HFF-Myc (cell line): ENCODE measurements at regions not wholly inside any gene's neighbourhood (a gene's known extent, or its start where the extent isn't known, plus 50 kb on each side); places are given as distances from the start of the nearest gene placed in this dataset.

ENCODE experiments used
- DNase-seq: peaks from one replicate; pipeline ENCODE4 v3.0.0-alpha.2; 2011; ENCODE audit warnings: low read depth; ENCODE audit errors: extremely low read depth
- H3K4me3 ChIP-seq: replicated peaks from 2 replicates; pipeline ENCODE4 v1.5.1; 2011; ENCODE audit warnings: low read depth, mild to moderate bottlenecking, control low read depth, low read length
- TF ChIP-seq, protein P1 (sequence below): IDR thresholded peaks from 2 replicates; pipeline ENCODE4 v1.5.1; 2012; ENCODE audit warnings: mild to moderate bottlenecking, low read depth, low read length, control low read depth; ENCODE audit errors: missing control alignments

DNA sequence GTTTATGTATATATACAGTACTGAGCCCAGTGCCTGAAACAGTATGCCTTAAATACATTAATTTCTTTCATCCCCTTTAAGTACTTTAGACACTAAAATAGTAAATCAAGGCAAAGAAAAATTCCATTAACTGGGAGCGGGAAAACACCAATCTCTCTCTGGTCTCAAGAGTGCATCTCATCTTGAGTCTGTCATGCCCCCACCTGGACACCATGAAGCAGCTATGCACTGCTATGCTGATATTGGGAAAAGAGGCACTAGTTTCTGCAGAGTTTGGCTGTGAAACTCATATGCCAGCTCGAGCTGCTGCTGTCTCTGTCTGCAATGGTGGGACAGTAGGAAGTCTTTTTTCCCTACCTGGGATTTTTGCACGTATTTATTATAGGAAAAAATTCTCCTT, 754.4 kb upstream of the RAG2 start:
- no peak for DNase-seq
- H3K4me3 ChIP-seq, result no peak overlapping the region
- TF ChIP-seq, protein P1, sequence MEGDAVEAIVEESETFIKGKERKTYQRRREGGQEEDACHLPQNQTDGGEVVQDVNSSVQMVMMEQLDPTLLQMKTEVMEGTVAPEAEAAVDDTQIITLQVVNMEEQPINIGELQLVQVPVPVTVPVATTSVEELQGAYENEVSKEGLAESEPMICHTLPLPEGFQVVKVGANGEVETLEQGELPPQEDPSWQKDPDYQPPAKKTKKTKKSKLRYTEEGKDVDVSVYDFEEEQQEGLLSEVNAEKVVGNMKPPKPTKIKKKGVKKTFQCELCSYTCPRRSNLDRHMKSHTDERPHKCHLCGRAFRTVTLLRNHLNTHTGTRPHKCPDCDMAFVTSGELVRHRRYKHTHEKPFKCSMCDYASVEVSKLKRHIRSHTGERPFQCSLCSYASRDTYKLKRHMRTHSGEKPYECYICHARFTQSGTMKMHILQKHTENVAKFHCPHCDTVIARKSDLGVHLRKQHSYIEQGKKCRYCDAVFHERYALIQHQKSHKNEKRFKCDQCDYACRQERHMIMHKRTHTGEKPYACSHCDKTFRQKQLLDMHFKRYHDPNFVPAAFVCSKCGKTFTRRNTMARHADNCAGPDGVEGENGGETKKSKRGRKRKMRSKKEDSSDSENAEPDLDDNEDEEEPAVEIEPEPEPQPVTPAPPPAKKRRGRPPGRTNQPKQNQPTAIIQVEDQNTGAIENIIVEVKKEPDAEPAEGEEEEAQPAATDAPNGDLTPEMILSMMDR, result no peak

DNA sequence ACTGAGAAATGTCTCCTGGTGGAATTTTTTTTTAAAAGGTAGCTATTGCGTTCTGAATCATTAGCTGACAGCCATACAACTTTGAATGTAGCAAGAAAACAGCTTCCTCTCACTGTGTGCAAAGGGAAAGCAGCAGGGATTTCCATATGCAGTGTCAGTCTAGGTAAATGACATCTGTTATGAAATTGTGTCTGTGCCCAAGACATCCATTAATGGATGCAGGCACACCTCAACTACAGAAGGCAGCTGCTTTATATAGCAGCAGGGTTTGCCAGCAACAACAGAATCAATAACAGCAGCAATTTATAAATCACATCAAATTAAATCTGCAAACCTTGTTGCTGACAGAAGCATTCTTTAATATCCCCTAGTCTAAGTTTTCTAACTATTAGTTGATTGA, 745.3 kb upstream of the RAG2 start:
- DNase-seq, result no peak
- TF ChIP-seq, protein P1, result no peak
- H3K4me3 ChIP-seq, result no peak overlapping the region

DNA sequence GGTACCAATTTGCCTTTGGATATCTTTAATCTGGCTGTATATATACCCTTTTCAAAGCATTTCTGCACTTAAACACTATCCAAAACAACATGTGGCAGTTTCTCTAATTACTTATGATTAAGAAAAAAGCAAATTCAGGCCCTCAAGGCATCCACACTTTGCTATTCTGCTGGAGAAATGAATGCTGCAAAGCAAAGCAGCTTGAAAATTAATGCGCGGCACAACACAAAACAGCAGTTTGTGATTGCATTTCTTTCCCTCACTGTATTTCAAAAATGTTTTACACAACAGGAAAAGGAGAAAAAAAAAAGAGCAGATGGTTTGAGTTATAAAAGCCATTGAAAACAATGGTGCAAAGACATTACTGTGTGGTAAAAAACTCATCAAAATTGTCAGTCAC, 738.4 kb upstream of the RAG2 start:
- H3K4me3 ChIP-seq, result no peak overlapping the region
- DNase-seq, result no peak
- TF ChIP-seq, protein P1, result no peak

DNA sequence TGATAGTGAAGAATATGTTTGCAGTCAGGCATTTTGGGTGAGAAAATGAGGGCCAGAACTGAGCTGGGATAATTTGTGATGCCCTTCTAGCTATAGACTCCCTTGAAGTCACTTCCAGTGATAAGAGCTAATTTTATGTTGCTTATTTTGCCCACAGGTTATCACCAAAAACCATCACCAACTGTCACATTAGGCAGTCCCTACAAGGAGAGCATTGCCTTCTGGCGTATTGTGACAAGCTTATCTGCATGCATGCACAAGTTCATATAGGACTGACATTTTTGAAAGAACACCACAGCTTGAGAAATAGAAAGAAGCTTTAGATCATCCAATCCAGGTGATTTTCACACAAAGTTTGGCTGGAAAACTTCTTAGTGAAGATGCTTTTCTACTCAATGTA, 735.3 kb upstream of the RAG2 start:
- H3K4me3 ChIP-seq, result no peak overlapping the region
- DNase-seq, result no peak
- TF ChIP-seq, protein P1, result no peak

DNA sequence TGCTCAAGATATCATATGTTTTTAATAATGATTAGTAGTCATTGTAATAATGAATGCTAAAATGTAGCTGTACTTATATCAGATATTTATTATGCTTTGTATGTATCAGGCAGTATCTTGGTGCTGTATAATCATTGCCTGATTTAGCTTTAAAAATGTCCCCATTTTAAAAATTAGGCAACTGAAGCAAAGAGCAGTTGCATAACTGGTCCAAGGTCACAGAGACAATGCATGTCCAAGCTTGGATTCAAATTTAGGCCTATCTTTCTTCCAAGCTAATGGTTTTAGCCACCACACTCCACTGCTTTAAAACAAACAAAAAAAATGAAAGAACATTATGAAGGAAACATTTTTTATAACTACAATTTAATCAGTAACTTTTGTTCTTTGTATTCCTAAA, 725.8 kb upstream of the RAG2 start:
- DNase-seq, result no peak
- H3K4me3 ChIP-seq, result no peak overlapping the region
- TF ChIP-seq, protein P1, result no peak

DNA sequence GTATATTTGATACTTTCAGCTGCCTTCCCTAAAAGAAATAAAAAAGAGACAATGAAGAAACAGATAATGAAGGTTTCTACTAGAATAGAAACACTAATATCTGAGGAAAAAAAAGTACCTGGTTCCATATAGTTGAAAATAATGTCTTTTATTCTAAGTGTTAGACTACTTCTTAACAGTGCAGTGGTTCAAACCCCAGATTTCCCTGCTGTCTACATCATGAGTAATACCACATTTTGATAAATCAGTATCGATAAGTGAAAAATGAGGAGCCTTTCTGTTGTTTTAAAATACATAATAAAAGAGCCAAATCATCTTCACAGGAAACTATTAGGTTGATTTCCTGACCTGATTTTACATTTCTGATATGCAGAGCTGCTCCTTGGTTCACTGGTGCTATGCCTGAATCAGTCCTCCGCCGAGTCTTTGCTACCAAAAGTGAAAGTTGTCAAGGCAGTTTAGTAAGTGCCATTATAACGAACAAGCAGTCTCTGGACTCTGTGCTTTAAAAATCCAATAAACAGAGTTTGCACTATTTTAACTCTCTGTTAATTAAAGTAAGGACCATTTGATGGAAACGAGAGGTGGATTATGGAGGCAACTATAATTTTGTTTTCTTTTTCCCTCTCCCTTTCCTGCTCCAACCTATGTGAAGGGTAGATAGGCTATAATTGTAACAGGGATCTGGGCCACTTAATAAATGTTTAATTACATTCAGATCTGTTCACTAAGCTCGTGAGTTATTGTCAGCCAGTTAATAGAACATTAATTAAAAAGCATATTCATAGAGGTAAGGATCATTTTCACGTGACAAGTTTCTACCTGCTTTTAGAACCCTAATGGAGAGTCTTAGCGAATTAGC, 724.5 kb upstream of the RAG2 start:
- no peak overlapping the region for H3K4me3 ChIP-seq
- DNase-seq, result no peak
- TF ChIP-seq, protein P1, result no peak
